GM19035 (cell line): ENCODE measurements at regions not wholly inside any gene's neighbourhood (a gene's known extent, or its start where the extent isn't known, plus 50 kb on each side); places are given as distances from the start of the nearest gene placed in this dataset.
A peak's percentile ranks its signal among the peaks of the same experiment; 100 is the strongest.

Experiments used
- ATAC-seq: cut with Tn5 transposase; IDR thresholded peaks from one replicate; pipeline ENCODE4 v1.9.1; 2021; ENCODE audit not compliant: unreplicated experiment

GRCh38 chr2:19559596-19560240, 201.3 kb upstream of the OSR1 start:
- no peak for ATAC-seq

GRCh38 chr2:19556648-19557047, 198.2 kb upstream of the OSR1 start:
- no peak for ATAC-seq

- ATAC-seq = peak; percentile 61
These were observed 196.1 kb upstream of the OSR1 start for GRCh38 chr2:19554520-19554919.

GRCh38 chr2:19552270-19552669, 193.8 kb upstream of the OSR1 start:
- no peak for ATAC-seq

GRCh38 chr2:19550750-19551149, 192.3 kb upstream of the OSR1 start:
- no peak for ATAC-seq

GRCh38 chr2:19549821-19550220, 191.4 kb upstream of the OSR1 start:
- no peak for ATAC-seq

GRCh38 chr2:19548116-19548515, 189.7 kb upstream of the OSR1 start:
- no peak for ATAC-seq

- ATAC-seq = no peak
These were observed 188.9 kb upstream of the OSR1 start for GRCh38 chr2:19547321-19547720.

- ATAC-seq = no peak
These were observed 187.1 kb upstream of the OSR1 start for GRCh38 chr2:19545507-19545906.

- ATAC-seq = no peak
These were observed 185.4 kb upstream of the OSR1 start for GRCh38 chr2:19543663-19544383.

- no peak for ATAC-seq
These were observed 184.6 kb upstream of the OSR1 start for GRCh38 chr2:19542796-19543662.

- no peak for ATAC-seq
These were observed 183.5 kb upstream of the OSR1 start for GRCh38 chr2:19541884-19542283.

GRCh38 chr2:19540739-19541525, 182.5 kb upstream of the OSR1 start:
- ATAC-seq = no peak

- ATAC-seq = no peak
These were observed 180.1 kb upstream of the OSR1 start for GRCh38 chr2:19538411-19538963.

- ATAC-seq = no peak
These were observed 177.7 kb upstream of the OSR1 start for GRCh38 chr2:19536136-19536535.

- no peak for ATAC-seq
These were observed 174.2 kb upstream of the OSR1 start for GRCh38 chr2:19532547-19533196.

GRCh38 chr2:19529677-19530076, 171.3 kb upstream of the OSR1 start:
- no peak for ATAC-seq

GRCh38 chr2:19527771-19528170, 169.3 kb upstream of the OSR1 start:
- no peak for ATAC-seq

GRCh38 chr2:19525313-19525712, 166.9 kb upstream of the OSR1 start:
- no peak for ATAC-seq

GRCh38 chr2:19519045-19519444, 160.6 kb upstream of the OSR1 start:
- ATAC-seq = no peak
